Upper lobe of left lung (tissue), 6 donors: ENCODE measurements at regions not wholly inside any gene's neighbourhood (a gene's known extent, or its start where the extent isn't known, plus 50 kb on each side); places are given as distances from the start of the nearest gene placed in this dataset.

Experiments used
- ATAC-seq, 2 donors: fragments of 200-7000 bp; cut with Tn5 transposase; one replicate each; pipeline ENCODE4 v1.9.1; 2022; ENCODE audit warnings: mild to moderate bottlenecking in 2 of 2, moderate library complexity in 2 of 2; ENCODE audit not compliant: low FRiP score in 2 of 2
- DNase-seq, 2 donors: peaks; one replicate each; pipeline ENCODE4 v3.0.0-alpha.2; 2019 to 2020
- H3K27ac ChIP-seq, 4 donors: fragments of 200-600 bp; sonication (generic); one replicate each; pipeline ENCODE4 v1.5.1; 2016 to 2019
- H3K27me3 ChIP-seq, 4 donors: fragments of 200-600 bp; sonication (generic); one replicate each; pipeline ENCODE4 v1.5.1; 2017 to 2019
- H3K36me3 ChIP-seq, 4 donors: fragments of 200-600 bp; sonication (generic); one replicate each; pipeline ENCODE4 v1.5.1; 2016 to 2019
- H3K4me1 ChIP-seq, 4 donors: fragments of 200-600 bp; sonication (generic); one replicate each; pipeline ENCODE4 v1.5.1; 2018 to 2019
- H3K4me3 ChIP-seq, 4 donors: fragments of 200-600 bp; sonication (generic); one replicate each; pipeline ENCODE4 v1.5.1; 2017 to 2019; ENCODE audit warnings: mild to moderate bottlenecking in 2 of 4, moderate library complexity in 1 of 4
- H3K9me3 ChIP-seq, 4 donors: fragments of 200-600 bp; sonication (generic); one replicate each; pipeline ENCODE4 v1.5.1; 2018 to 2019
- EP300 ChIP-seq, 4 donors: sonication (generic); formaldehyde crosslinking; IDR thresholded peaks; one replicate each; pipeline ENCODE4 v1.5.1; 2017; ENCODE audit warnings: antibody characterized with exemption in 4 of 4, control low read depth in 2 of 4
- POLR2A ChIP-seq, 4 donors: fragments of 450-650 bp; IDR thresholded peaks; one replicate each; pipeline ENCODE4 v1.5.1; 2016 to 2017; ENCODE audit warnings: antibody characterized with exemption in 4 of 4, mild to moderate bottlenecking in 2 of 4
- POLR2AphosphoS5 ChIP-seq, 2 donors: sonication (generic); formaldehyde crosslinking; IDR thresholded peaks; one replicate each; pipeline ENCODE4 v1.5.1; 2017; ENCODE audit warnings: antibody characterized with exemption in 2 of 2
- WGBS, 2 donors: methylation state at CpG; one replicate each; pipeline ENCODE4 v1.1.5; 2017 to 2018; 5-methylcytosine and 5-hydroxymethylcytosine counted together
- TF ChIP-seq, protein P1 (sequence below), 6 experiments: fragments of 450-650 bp in 4 of 6; fragments of 200-600 bp in 2 of 6; sonication (generic) in 2 of 6; IDR thresholded peaks; one replicate each; pipeline ENCODE4 v1.5.1; 2016 to 2019; ENCODE audit warnings: antibody characterized with exemption in 6 of 6
- donor health status: DM: no; HTN: no; CAD: no; lungs with moderate emphysema.
- donor health status: DM: no; HTN: yes; CAD: no; lungs with severe emphysema.

DNA sequence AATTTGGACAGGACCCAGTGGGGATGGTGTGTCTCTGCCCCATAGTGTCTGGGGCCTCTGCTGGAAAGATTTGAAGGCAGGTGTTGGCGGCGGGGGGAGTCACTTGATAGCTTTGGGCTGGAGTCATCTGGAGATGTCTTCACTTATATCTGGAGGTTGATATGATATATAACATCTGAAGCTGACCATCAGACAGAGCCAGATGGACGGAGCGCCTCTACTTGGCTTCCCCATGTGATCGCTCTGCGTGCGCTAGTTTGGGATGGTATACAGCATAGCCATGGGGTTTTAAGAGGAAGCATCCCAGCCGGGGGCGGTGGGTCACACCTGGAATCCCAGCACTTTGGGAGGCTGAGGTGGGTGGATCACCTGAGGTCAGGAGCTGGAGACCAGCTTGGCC, 130.7 kb upstream of the NLRP1 start:
- DNase-seq (no peak), ATAC-seq (no peak)
- H3K36me3 ChIP-seq, result no peaks in the 10 kb centered on the region
- no peak overlapping the region for H3K4me3 ChIP-seq
- 97% methylated on average over 9 of the region's 9 CpGs for WGBS, 2 donors
- H3K27me3 ChIP-seq, result no peaks in the 10 kb centered on the region
- TF ChIP-seq POLR2AphosphoS5 (IDR thresholded peaks at IDR 0.05) (no peak), EP300 (IDR thresholded peaks at IDR 0.05) (no peak), POLR2A (IDR thresholded peaks at IDR 0.05) (no peak)
- H3K9me3 ChIP-seq, result no peaks in the 10 kb centered on the region
- H3K27ac ChIP-seq, result no peak overlapping the region
- H3K4me1 ChIP-seq, result no peaks in the 10 kb centered on the region

DNA sequence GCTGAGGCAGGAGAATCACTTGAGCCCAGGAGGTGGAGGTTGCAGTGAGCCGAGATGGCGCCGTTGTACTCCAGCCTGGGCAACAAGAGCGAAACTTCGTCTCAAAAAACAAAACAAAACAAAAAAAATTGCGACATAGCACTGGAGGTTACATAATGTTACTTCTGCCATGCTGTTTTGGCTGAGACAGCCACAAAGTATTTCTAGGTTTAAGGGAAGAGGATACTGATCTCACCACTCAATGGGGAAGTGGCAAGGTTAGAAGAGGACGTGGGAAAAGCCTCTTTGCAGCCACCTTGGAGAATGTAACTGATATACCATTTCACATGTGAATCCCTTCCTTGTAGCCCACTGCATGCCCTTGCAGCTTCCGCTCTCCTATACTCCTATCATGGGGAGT, 131.2 kb upstream of the NLRP1 start:
- no peaks in the 10 kb centered on the region for H3K9me3 ChIP-seq
- no peaks in the 10 kb centered on the region for H3K36me3 ChIP-seq
- TF ChIP-seq POLR2AphosphoS5 (IDR thresholded peaks at IDR 0.05) (no peak), POLR2A (IDR thresholded peaks at IDR 0.05) (no peak), EP300 (IDR thresholded peaks at IDR 0.05) (no peak)
- TF ChIP-seq, protein P1, sequence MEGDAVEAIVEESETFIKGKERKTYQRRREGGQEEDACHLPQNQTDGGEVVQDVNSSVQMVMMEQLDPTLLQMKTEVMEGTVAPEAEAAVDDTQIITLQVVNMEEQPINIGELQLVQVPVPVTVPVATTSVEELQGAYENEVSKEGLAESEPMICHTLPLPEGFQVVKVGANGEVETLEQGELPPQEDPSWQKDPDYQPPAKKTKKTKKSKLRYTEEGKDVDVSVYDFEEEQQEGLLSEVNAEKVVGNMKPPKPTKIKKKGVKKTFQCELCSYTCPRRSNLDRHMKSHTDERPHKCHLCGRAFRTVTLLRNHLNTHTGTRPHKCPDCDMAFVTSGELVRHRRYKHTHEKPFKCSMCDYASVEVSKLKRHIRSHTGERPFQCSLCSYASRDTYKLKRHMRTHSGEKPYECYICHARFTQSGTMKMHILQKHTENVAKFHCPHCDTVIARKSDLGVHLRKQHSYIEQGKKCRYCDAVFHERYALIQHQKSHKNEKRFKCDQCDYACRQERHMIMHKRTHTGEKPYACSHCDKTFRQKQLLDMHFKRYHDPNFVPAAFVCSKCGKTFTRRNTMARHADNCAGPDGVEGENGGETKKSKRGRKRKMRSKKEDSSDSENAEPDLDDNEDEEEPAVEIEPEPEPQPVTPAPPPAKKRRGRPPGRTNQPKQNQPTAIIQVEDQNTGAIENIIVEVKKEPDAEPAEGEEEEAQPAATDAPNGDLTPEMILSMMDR (IDR thresholded peaks at IDR 0.05), result no peak
- H3K4me1 ChIP-seq, result no peaks in the 10 kb centered on the region
- WGBS, 2 donors, result 71 to 74% methylated on average over 8 of the region's 8 CpGs
- H3K4me3 ChIP-seq, result no peak overlapping the region
- DNase-seq, result no peak
- H3K27ac ChIP-seq, result no peak overlapping the region
- peak in 1 of 2 donors; percentile 71 for ATAC-seq
- no peaks in the 10 kb centered on the region for H3K27me3 ChIP-seq

DNA sequence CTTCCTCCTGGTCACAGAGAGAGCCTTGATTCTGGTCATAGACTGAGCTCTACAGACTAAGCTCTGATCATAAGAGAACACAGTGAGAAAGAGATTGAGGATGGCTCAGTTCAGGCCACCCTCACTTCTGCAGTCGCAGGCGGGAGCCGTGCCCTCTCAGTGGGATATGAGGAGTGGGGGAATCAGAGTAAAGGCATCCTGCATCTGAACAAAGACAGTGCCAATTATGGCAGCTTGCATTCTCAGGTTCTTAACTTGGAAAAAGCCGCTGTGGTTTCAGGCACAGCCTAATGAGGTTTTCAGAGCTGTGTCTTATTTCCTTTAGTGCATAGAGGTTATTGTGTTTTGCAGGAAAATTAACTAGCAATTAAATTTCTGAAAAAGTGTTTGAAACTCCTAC, 134.4 kb upstream of the NLRP1 start:
- Histone ChIP-seq H3K4me1 (no peaks in the 10 kb centered on the region), H3K36me3 (no peaks in the 10 kb centered on the region), H3K27ac (no peak overlapping the region), H3K4me3 (no peak overlapping the region), H3K27me3 (no peaks in the 10 kb centered on the region), H3K9me3 (no peaks in the 10 kb centered on the region)
- WGBS, 2 donors, result 76 to 84% methylated on average over 4 of the region's 4 CpGs
- ATAC-seq (no peak), DNase-seq (no peak)
- TF ChIP-seq EP300 (IDR thresholded peaks at IDR 0.05), result no peak
- TF ChIP-seq, protein P1 (IDR thresholded peaks at IDR 0.05), result no peak
- TF ChIP-seq POLR2AphosphoS5 (IDR thresholded peaks at IDR 0.05), result no peak
- TF ChIP-seq POLR2A (IDR thresholded peaks at IDR 0.05), result no peak

DNA sequence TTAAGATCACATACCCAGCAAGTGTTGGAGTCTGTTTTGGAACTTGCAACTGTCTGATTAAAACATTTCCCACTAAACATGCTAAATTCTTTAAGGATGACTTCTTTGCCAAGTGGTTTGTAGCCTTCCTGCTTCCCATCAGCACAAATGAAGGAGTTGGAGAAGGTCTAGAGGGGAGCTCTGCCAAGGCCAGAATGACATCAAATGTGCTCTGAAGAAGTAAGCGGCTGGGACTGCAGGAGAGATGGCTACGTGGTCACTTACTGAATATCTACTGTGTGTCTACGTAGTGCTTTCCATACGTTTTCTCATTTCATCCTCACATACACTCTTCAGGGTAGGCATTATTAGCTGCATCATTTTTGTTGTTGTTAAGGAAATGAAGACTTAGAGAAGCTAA, 135.7 kb upstream of the NLRP1 start:
- Histone ChIP-seq H3K27me3 (no peaks in the 10 kb centered on the region), H3K9me3 (no peaks in the 10 kb centered on the region), H3K36me3 (no peaks in the 10 kb centered on the region), H3K4me1 (no peaks in the 10 kb centered on the region), H3K4me3 (no peak overlapping the region), H3K27ac (no peak overlapping the region)
- no peak for ATAC-seq
- WGBS, 2 donors, result 89 to 90% methylated on average over 4 of the region's 4 CpGs
- TF ChIP-seq POLR2A (IDR thresholded peaks at IDR 0.05) (no peak), EP300 (IDR thresholded peaks at IDR 0.05) (no peak), POLR2AphosphoS5 (IDR thresholded peaks at IDR 0.05) (no peak)
- TF ChIP-seq, protein P1 (IDR thresholded peaks at IDR 0.05), result no peak
- DNase-seq, result no peak

DNA sequence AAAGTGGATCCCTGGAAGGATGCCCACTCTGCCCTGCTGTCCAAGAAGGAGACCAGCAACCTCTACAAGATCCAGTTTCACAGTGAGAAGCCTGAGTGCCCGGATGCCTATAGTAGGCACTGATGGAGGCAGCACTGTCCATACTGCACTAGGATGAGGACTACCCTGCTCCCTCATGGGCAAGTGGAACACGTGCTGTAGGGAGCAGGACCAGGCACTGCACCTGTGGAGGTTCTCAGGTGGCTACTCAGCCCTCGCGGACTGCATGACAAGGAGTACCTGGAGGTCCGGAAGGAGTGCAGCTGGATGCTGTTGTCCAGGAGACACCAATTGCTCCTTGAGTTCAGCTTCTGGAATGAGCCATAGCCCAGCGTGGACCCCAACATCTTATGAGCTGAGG, 146.1 kb upstream of the NLRP1 start:
- H3K36me3 ChIP-seq, result no peaks in the 10 kb centered on the region
- no peaks in the 10 kb centered on the region for H3K9me3 ChIP-seq
- no peak for TF ChIP-seq POLR2A (IDR thresholded peaks at IDR 0.05)
- no peak for TF ChIP-seq EP300 (IDR thresholded peaks at IDR 0.05)
- TF ChIP-seq POLR2AphosphoS5 (IDR thresholded peaks at IDR 0.05), result no peak
- WGBS, 2 donors, result 44 to 82% methylated on average over 2 to 6 of the region's 6 CpGs
- no peaks in the 10 kb centered on the region for H3K27me3 ChIP-seq
- ATAC-seq, result peak in 1 of 2 donors; percentile 37
- no peak overlapping the region for H3K4me3 ChIP-seq
- DNase-seq, result no peak
- no peaks in the 10 kb centered on the region for H3K4me1 ChIP-seq
- H3K27ac ChIP-seq, result no peak overlapping the region

DNA sequence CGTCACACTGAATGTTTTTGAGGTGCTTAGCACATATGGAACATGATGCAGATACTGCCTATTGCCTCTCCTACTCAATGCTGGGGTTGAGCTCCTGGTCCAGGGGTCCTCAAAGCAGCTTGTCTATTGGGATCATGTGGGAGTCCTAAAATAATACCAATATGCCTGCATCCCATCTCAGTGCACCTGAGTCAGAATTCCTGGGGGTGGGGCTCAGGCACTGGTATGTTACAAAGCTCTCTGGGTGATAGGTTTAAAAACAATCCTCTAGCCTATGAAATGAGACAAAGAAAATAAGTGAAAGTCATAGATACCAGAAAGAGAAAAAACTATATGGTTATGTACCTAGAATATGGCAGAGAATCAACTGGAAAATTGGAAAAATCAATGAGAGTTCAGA, 156.6 kb upstream of the NLRP1 start:
- ATAC-seq (no peak), DNase-seq (no peak)
- no peak overlapping the region for H3K4me3 ChIP-seq
- H3K4me1 ChIP-seq, result no peaks in the 10 kb centered on the region
- no peaks in the 10 kb centered on the region for H3K9me3 ChIP-seq
- no peak for TF ChIP-seq POLR2AphosphoS5 (IDR thresholded peaks at IDR 0.05)
- TF ChIP-seq, protein P1 (IDR thresholded peaks at IDR 0.05), result no peak
- TF ChIP-seq EP300 (IDR thresholded peaks at IDR 0.05), result no peak
- TF ChIP-seq POLR2A (IDR thresholded peaks at IDR 0.05), result no peak
- H3K27ac ChIP-seq, result no peak overlapping the region
- no peaks in the 10 kb centered on the region for H3K36me3 ChIP-seq
- 12 to 32% methylated on average over 1 of the region's 1 CpG for WGBS, 2 donors
- H3K27me3 ChIP-seq, result no peaks in the 10 kb centered on the region
